H9 (cell line): ENCODE measurements at regions not wholly inside any gene's neighbourhood (a gene's known extent, or its start where the extent isn't known, plus 50 kb on each side); places are given as distances from the start of the nearest gene placed in this dataset.
A peak's percentile ranks its signal among the peaks of the same experiment; 100 is the strongest.
"Not testable (repeated sequence)": the region's sequence is repeated elsewhere in the genome, so short reads cannot be mapped to it uniquely, and the experiment has no call there.

Experiments used
- DNase-seq: peaks from one replicate; pipeline ENCODE4 v3.0.0-alpha.2; 2017
- H2AFZ ChIP-seq: one replicate; pipeline ENCODE4 v1.6.1; 2013; ENCODE audit warnings: mild to moderate bottlenecking, low read length, control low read depth, moderate library complexity
- H2AK5ac ChIP-seq: 2 replicates; pipeline ENCODE4 v1.6.1; 2013; ENCODE audit warnings: low read length, control low read depth, mixed read lengths; ENCODE audit not compliant: insufficient read length
- H2BK120ac ChIP-seq: one replicate; pipeline ENCODE4 v1.6.1; 2013; ENCODE audit warnings: low read depth, mild to moderate bottlenecking, low read length, control low read depth, inconsistent platforms; ENCODE audit not compliant: poor library complexity, severe bottlenecking
- H2BK12ac ChIP-seq: 2 replicates; pipeline ENCODE4 v1.6.1; 2013; ENCODE audit warnings: low read length, control low read depth, mixed read lengths, low read depth; ENCODE audit not compliant: insufficient read length
- H2BK15ac ChIP-seq: 2 replicates; pipeline ENCODE4 v1.6.1; 2013; ENCODE audit warnings: low read depth, low read length, control low read depth
- H2BK20ac ChIP-seq: one replicate; pipeline ENCODE4 v1.6.1; 2013; ENCODE audit warnings: low read depth, mild to moderate bottlenecking, low read length, control low read depth, inconsistent platforms; ENCODE audit not compliant: poor library complexity, severe bottlenecking
- H2BK5ac ChIP-seq: 2 replicates; pipeline ENCODE4 v1.6.1; 2013; ENCODE audit warnings: low read length, control low read depth, mixed read lengths; ENCODE audit not compliant: insufficient read length
- H3K14ac ChIP-seq: 2 replicates; pipeline ENCODE4 v1.6.1; 2013; ENCODE audit warnings: low read length, control low read depth; ENCODE audit not compliant: insufficient read depth
- H3K18ac ChIP-seq: 2 replicates; pipeline ENCODE4 v1.6.1; 2013; ENCODE audit warnings: low read depth, mild to moderate bottlenecking, mixed read lengths, low read length, control low read depth; ENCODE audit not compliant: insufficient read length
- H3K23ac ChIP-seq: 2 replicates; pipeline ENCODE4 v1.6.1; 2013; ENCODE audit warnings: low read length, control low read depth, mixed read lengths, low read depth; ENCODE audit not compliant: insufficient read length
- H3K23me2 ChIP-seq: 2 replicates; pipeline ENCODE4 v1.6.1; 2013; ENCODE audit warnings: low read depth, mild to moderate bottlenecking, mixed read lengths, low read length, control low read depth; ENCODE audit not compliant: insufficient read length, poor library complexity, severe bottlenecking
- H3K27ac ChIP-seq: 2 replicates; pipeline ENCODE4 v1.5.1; 2013; ENCODE audit warnings: low read length, control low read depth, mixed read lengths, low read depth; ENCODE audit not compliant: insufficient read length
- H3K27me3 ChIP-seq: 2 replicates; pipeline ENCODE4 v1.6.1; 2013; ENCODE audit warnings: low read length, control low read depth, inconsistent platforms; ENCODE audit not compliant: insufficient read depth
- H3K4ac ChIP-seq: 2 replicates; pipeline ENCODE4 v1.6.1; 2013; ENCODE audit warnings: low read depth, mild to moderate bottlenecking, control low read depth, inconsistent platforms, low read length, moderate library complexity
- H3K4me1 ChIP-seq: 2 replicates; pipeline ENCODE4 v1.6.1; 2013; ENCODE audit warnings: low read length, control low read depth, inconsistent platforms; ENCODE audit not compliant: insufficient read depth
- H3K4me2 ChIP-seq: 2 replicates; pipeline ENCODE4 v1.6.1; 2013; ENCODE audit warnings: low read length, control low read depth, mixed read lengths; ENCODE audit not compliant: insufficient read length, insufficient read depth
- H3K56ac ChIP-seq: 2 replicates; pipeline ENCODE4 v1.6.1; 2013; ENCODE audit warnings: low read depth, mild to moderate bottlenecking, mixed read lengths, low read length, control low read depth; ENCODE audit not compliant: insufficient read length
- H3K79me1 ChIP-seq: 2 replicates; pipeline ENCODE4 v1.6.1; 2013; ENCODE audit warnings: low read depth, mild to moderate bottlenecking, moderate library complexity, low read length, control low read depth, inconsistent platforms; ENCODE audit not compliant: insufficient read depth, poor library complexity, severe bottlenecking
- H3K79me2 ChIP-seq: 2 replicates; pipeline ENCODE4 v1.6.1; 2013; ENCODE audit warnings: low read length, control low read depth, inconsistent platforms; ENCODE audit not compliant: insufficient read depth
- H3K9ac ChIP-seq: 2 replicates; pipeline ENCODE4 v1.6.1; 2013; ENCODE audit warnings: low read length, control low read depth, mixed read lengths; ENCODE audit not compliant: insufficient read length; ENCODE audit errors: extremely low read depth
- H3K9me3 ChIP-seq: one replicate; pipeline ENCODE4 v1.6.1; 2013; ENCODE audit warnings: low read depth, low read length, inconsistent platforms; ENCODE audit not compliant: control insufficient read depth
- H3T11ph ChIP-seq: one replicate; pipeline ENCODE4 v1.6.1; 2013; ENCODE audit warnings: mild to moderate bottlenecking, low read length, control low read depth, inconsistent platforms
- H4K20me1 ChIP-seq: one replicate; pipeline ENCODE4 v1.6.1; 2013; ENCODE audit not compliant: control insufficient read depth, insufficient read length, insufficient read depth
- H4K5ac ChIP-seq: 2 replicates; pipeline ENCODE4 v1.6.1; 2013; ENCODE audit warnings: low read depth, mild to moderate bottlenecking, mixed read lengths, low read length, control low read depth; ENCODE audit not compliant: insufficient read length
- H4K8ac ChIP-seq: replicated peaks from 2 replicates; pipeline ENCODE4 v1.6.1; 2013; ENCODE audit warnings: low read length, control low read depth, mixed read lengths, low read depth; ENCODE audit not compliant: insufficient read length
- H4K91ac ChIP-seq: 2 replicates; pipeline ENCODE4 v1.6.1; 2013; ENCODE audit warnings: low read depth, mild to moderate bottlenecking, moderate library complexity, mixed read lengths, low read length, control low read depth; ENCODE audit not compliant: insufficient read length
- H3K27ac Mint-ChIP-seq, 3 experiments: 2 replicates in 2 of 3; 3 replicates in 1 of 3; pipeline ENCODE4 v1.8.0; 2020 to 2021; ENCODE audit warnings: mixed read lengths in 3 of 3, mild to moderate bottlenecking in 1 of 3, moderate library complexity in 1 of 3
- H3K27me3 Mint-ChIP-seq: 2 replicates; pipeline ENCODE4 v1.8.0; 2021; ENCODE audit warnings: low read depth, mild to moderate bottlenecking, moderate library complexity, mixed read lengths
- H3K36me3 Mint-ChIP-seq, 3 experiments: 2 replicates in 2 of 3; 3 replicates in 1 of 3; pipeline ENCODE4 v1.8.0; 2020 to 2021; ENCODE audit warnings: low read depth in 3 of 3, mixed read lengths in 3 of 3; ENCODE audit not compliant: insufficient read depth in 1 of 3
- H3K4me1 Mint-ChIP-seq, 2 experiments: 2 replicates each; pipeline ENCODE4 v1.8.0; 2020; ENCODE audit warnings: mixed read lengths in 2 of 2
- H3K4me3 Mint-ChIP-seq, 2 experiments: 2 replicates in 1 of 2; 3 replicates in 1 of 2; pipeline ENCODE4 v1.8.0; 2020 to 2021; ENCODE audit warnings: mild to moderate bottlenecking in 2 of 2, mixed read lengths in 2 of 2, moderate library complexity in 1 of 2
- H3K9me3 Mint-ChIP-seq, 2 experiments: 2 replicates in 1 of 2; 3 replicates in 1 of 2; pipeline ENCODE4 v1.8.0; 2020; ENCODE audit warnings: mild to moderate bottlenecking in 2 of 2, mixed read lengths in 2 of 2, moderate library complexity in 1 of 2
- WGBS: extraction: QIAGEN DNeasy Blood & Tissue Kit; methylation state at CpG from one replicate; pipeline ENCODE4 v1.1.7; 2013; ENCODE audit warnings: missing lambda C conversion rate, low lambda C conversion rate, mixed read lengths; ENCODE audit not compliant: insufficient read length; ENCODE audit errors: extremely low coverage; 5-methylcytosine and 5-hydroxymethylcytosine counted together
- TF ChIP-seq, protein P1 (sequence below): fragments of 200-600 bp; sonication (generic); conservative IDR thresholded peaks from 3 replicates; pipeline ENCODE4 v1.8.0; 2021; ENCODE audit warnings: antibody characterized with exemption, mild to moderate bottlenecking

DNA sequence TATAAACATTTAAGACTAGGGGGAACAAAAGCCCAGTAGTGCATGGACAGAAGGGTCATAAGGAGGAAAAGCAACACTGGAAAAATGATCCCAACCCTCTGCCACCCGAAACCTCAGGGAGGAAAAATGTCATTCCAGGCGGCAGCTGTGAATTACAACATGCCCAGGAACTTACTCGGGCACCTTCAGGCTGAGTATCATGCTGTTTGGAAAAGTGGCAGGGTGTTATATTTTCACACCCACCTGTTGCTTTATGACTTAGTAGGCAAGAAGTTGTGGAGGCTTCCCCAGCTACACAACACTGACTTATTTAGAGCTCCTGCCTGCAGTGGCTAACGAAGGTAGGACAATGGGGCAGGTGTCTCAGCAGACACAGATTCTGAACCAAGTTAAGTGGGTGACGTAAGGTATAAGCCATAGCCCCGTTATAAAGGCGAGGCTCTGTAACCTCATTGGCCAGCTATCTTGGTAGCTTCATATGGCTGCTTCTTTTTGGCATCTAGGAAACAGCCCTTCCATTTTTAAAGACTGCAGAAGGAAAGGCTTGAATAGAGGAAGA, 96.1 kb upstream of the IFNG-AS1 start:
- no peak overlapping the region for H2BK20ac ChIP-seq
- H3K4me1 ChIP-seq = no peaks in the 10 kb centered on the region
- no peak overlapping the region for H4K5ac ChIP-seq
- Mint-ChIP-seq H3K9me3 (no peaks in the 10 kb centered on the region), H3K27ac (no peak overlapping the region), H3K36me3 (no peaks in the 10 kb centered on the region), H3K27me3 (no peaks in the 10 kb centered on the region), H3K4me1 (peaks cover 5 to 13% of the 10 kb centered on the region in 2 experiments), H3K4me3 (no peak overlapping the region)
- H3K9ac ChIP-seq = no peak overlapping the region
- no peaks in the 10 kb centered on the region for H3K79me2 ChIP-seq
- no peak overlapping the region for H4K8ac ChIP-seq
- H2BK12ac ChIP-seq = no peak overlapping the region
- H3K79me1 ChIP-seq = no peaks in the 10 kb centered on the region
- no peak overlapping the region for H3K14ac ChIP-seq
- no peaks in the 10 kb centered on the region for H3K23me2 ChIP-seq
- no peak overlapping the region for H2AK5ac ChIP-seq
- H3K9me3 ChIP-seq = no peaks in the 10 kb centered on the region
- no peak overlapping the region for H3K23ac ChIP-seq
- H3T11ph ChIP-seq = no peak overlapping the region
- no peak overlapping the region for H3K18ac ChIP-seq
- no peak overlapping the region for H3K4ac ChIP-seq
- H2AFZ ChIP-seq = no peak overlapping the region
- TF ChIP-seq, protein P1, sequence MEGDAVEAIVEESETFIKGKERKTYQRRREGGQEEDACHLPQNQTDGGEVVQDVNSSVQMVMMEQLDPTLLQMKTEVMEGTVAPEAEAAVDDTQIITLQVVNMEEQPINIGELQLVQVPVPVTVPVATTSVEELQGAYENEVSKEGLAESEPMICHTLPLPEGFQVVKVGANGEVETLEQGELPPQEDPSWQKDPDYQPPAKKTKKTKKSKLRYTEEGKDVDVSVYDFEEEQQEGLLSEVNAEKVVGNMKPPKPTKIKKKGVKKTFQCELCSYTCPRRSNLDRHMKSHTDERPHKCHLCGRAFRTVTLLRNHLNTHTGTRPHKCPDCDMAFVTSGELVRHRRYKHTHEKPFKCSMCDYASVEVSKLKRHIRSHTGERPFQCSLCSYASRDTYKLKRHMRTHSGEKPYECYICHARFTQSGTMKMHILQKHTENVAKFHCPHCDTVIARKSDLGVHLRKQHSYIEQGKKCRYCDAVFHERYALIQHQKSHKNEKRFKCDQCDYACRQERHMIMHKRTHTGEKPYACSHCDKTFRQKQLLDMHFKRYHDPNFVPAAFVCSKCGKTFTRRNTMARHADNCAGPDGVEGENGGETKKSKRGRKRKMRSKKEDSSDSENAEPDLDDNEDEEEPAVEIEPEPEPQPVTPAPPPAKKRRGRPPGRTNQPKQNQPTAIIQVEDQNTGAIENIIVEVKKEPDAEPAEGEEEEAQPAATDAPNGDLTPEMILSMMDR = no peak
- no peak for DNase-seq
- H2BK15ac ChIP-seq = no peak overlapping the region
- no peak overlapping the region for H3K27ac ChIP-seq
- H4K91ac ChIP-seq = no peak overlapping the region
- no peak overlapping the region for H2BK5ac ChIP-seq
- H2BK120ac ChIP-seq = no peak overlapping the region
- H4K20me1 ChIP-seq = no peaks in the 10 kb centered on the region
- no peak overlapping the region for H3K4me2 ChIP-seq
- no peak overlapping the region for H3K56ac ChIP-seq
- WGBS = no CpG with 5 or more reads among the region's 7 CpGs
- H3K27me3 ChIP-seq = no peaks in the 10 kb centered on the region

DNA sequence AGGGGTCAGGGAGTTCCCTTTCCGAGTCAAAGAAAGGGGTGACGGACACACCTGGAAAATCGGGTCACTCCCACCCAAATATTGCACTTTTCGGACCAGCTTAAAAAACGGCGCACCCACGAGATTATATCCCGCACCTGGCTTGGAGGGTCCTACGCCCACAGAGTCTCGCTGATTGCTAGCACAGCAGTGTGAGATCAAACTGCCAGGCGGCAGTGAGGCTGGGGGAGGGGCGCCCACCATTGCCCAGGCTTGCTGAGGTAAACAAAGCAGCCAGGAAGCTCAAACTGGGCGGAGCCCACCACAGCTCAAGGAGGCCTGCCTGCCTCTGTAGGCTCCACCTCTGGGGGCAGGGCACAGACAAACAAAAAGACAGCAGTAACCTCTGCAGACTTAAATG, 88.8 kb upstream of the IFNG-AS1 start:
- not testable (repeated sequence) for H3K27ac ChIP-seq, H4K5ac ChIP-seq, H3K9me3 ChIP-seq, H4K20me1 ChIP-seq, H3K14ac ChIP-seq, H3K56ac ChIP-seq, H3K27me3 ChIP-seq, H3K18ac ChIP-seq, H3K4me2 ChIP-seq, H3K27me3 Mint-ChIP-seq, H3K79me2 ChIP-seq, H3K4ac ChIP-seq, H3K23ac ChIP-seq, H4K91ac ChIP-seq, H3K9ac ChIP-seq, H3K36me3 Mint-ChIP-seq, H3K23me2 ChIP-seq, H2AFZ ChIP-seq, H2BK20ac ChIP-seq, H2AK5ac ChIP-seq, H2BK12ac ChIP-seq, H3K9me3 Mint-ChIP-seq, H3K4me1 Mint-ChIP-seq, H2BK15ac ChIP-seq, H3K4me1 ChIP-seq, H3K79me1 ChIP-seq, H2BK5ac ChIP-seq, H2BK120ac ChIP-seq, H4K8ac ChIP-seq, H3K4me3 Mint-ChIP-seq, H3T11ph ChIP-seq
- DNase-seq = peak; percentile 54
- no CpG with 5 or more reads among the region's 13 CpGs for WGBS
- H3K27ac Mint-ChIP-seq = peak overlapping the region in 1 of 3 experiments; percentile 40; a peak in 1 of 7 replicates
